HUES64 (cell line): ENCODE measurements at regions not wholly inside any gene's neighbourhood (a gene's known extent, or its start where the extent isn't known, plus 50 kb on each side); places are given as distances from the start of the nearest gene placed in this dataset.

Experiments
- H3K27ac ChIP-seq: 2 replicates; pipeline ENCODE4 v1.7.0; 2013; ENCODE audit warnings: low read depth, low read length, inconsistent platforms
- H3K27me3 ChIP-seq: 2 replicates; pipeline ENCODE4 v1.6.1; 2013; ENCODE audit warnings: mild to moderate bottlenecking, low read length; ENCODE audit not compliant: insufficient read depth
- H3K36me3 ChIP-seq: 2 replicates; pipeline ENCODE4 v1.6.1; 2013; ENCODE audit warnings: mild to moderate bottlenecking, low read length; ENCODE audit not compliant: insufficient read depth
- H3K4me1 ChIP-seq: 2 replicates; pipeline ENCODE4 v1.6.1; 2013; ENCODE audit warnings: mild to moderate bottlenecking, low read length, moderate library complexity; ENCODE audit not compliant: insufficient read depth
- H3K4me3 ChIP-seq: 2 replicates; pipeline ENCODE4 v1.5.1; 2013; ENCODE audit warnings: mild to moderate bottlenecking, low read length, moderate library complexity
- H3K9ac ChIP-seq: 2 replicates; pipeline ENCODE4 v1.6.1; 2013; ENCODE audit warnings: mild to moderate bottlenecking, low read depth, low read length
- H3K9me3 ChIP-seq: 2 replicates; pipeline ENCODE4 v1.6.1; 2013; ENCODE audit warnings: low read depth, low read length; ENCODE audit not compliant: insufficient read depth
- WGBS: fragments of 150-250, 120-280 bp; methylation state at CpG from one replicate; pipeline ENCODE4 v1.1.7; 2013; ENCODE audit warnings: missing lambda C conversion rate; 5-methylcytosine and 5-hydroxymethylcytosine counted together

GRCh38 chr2:173676647-173677046, 288.5 kb downstream of the SP3 start:
- WGBS = 90% methylated on average over 1 of the region's 1 CpG
- no peaks in the 10 kb centered on the region for H3K27me3 ChIP-seq
- no peaks in the 10 kb centered on the region for H3K4me1 ChIP-seq

GRCh38 chr2:173678186-173678585, 287.0 kb downstream of the SP3 start:
- no peaks in the 10 kb centered on the region for H3K9me3 ChIP-seq
- 92% methylated on average over 1 of the region's 1 CpG for WGBS
- no peak overlapping the region for H3K4me3 ChIP-seq
- H3K9ac ChIP-seq = no peak overlapping the region
- no peak overlapping the region for H3K27ac ChIP-seq
- H3K36me3 ChIP-seq = no peaks in the 10 kb centered on the region
- H3K27me3 ChIP-seq = no peaks in the 10 kb centered on the region
- H3K4me1 ChIP-seq = no peaks in the 10 kb centered on the region

More at GRCh38 chr2:173676647-173677046, 288.5 kb downstream of the SP3 start:
- Histone ChIP-seq H3K36me3 (no peaks in the 10 kb centered on the region), H3K4me3 (no peak overlapping the region), H3K27ac (no peak overlapping the region), H3K9ac (no peak overlapping the region), H3K9me3 (no peaks in the 10 kb centered on the region)

- Histone ChIP-seq H3K9ac (no peak overlapping the region), H3K4me3 (no peak overlapping the region), H3K4me1 (no peaks in the 10 kb centered on the region), H3K9me3 (no peaks in the 10 kb centered on the region), H3K27ac (no peak overlapping the region), H3K36me3 (no peaks in the 10 kb centered on the region), H3K27me3 (no peaks in the 10 kb centered on the region)
- 88% methylated on average over 3 of the region's 3 CpGs for WGBS
Observed at GRCh38 chr2:173680574-173680973, 284.6 kb downstream of the SP3 start.

- 94% methylated on average over 3 of the region's 4 CpGs for WGBS
- H3K36me3 ChIP-seq = no peaks in the 10 kb centered on the region
- H3K4me1 ChIP-seq = no peaks in the 10 kb centered on the region
Observed at GRCh38 chr2:173681881-173682650, 283.1 kb downstream of the SP3 start.

GRCh38 chr2:173684896-173685459, 280.2 kb downstream of the SP3 start:
- Histone ChIP-seq H3K27ac (no peak overlapping the region), H3K27me3 (no peaks in the 10 kb centered on the region), H3K36me3 (no peaks in the 10 kb centered on the region), H3K9ac (no peak overlapping the region), H3K9me3 (no peaks in the 10 kb centered on the region), H3K4me1 (no peaks in the 10 kb centered on the region), H3K4me3 (no peak overlapping the region)
- WGBS = 90% methylated on average over 6 of the region's 6 CpGs

More at GRCh38 chr2:173681881-173682650, 283.1 kb downstream of the SP3 start:
- Histone ChIP-seq H3K27ac (no peak overlapping the region), H3K4me3 (no peak overlapping the region), H3K27me3 (no peaks in the 10 kb centered on the region), H3K9me3 (no peaks in the 10 kb centered on the region), H3K9ac (no peak overlapping the region)

- Histone ChIP-seq H3K9ac (no peak overlapping the region), H3K4me1 (no peaks in the 10 kb centered on the region), H3K36me3 (no peaks in the 10 kb centered on the region), H3K9me3 (0 out of 2 replicates have a peak, but pooled peaks cover 4% of the 10 kb centered on the region), H3K27ac (no peak overlapping the region), H3K27me3 (no peaks in the 10 kb centered on the region), H3K4me3 (no peak overlapping the region)
Observed at GRCh38 chr2:173690349-173690748, 274.8 kb downstream of the SP3 start.

- no peaks in the 10 kb centered on the region for H3K36me3 ChIP-seq
- no peak overlapping the region for H3K9ac ChIP-seq
- no peak overlapping the region for H3K27ac ChIP-seq
- no peaks in the 10 kb centered on the region for H3K4me1 ChIP-seq
- 0 out of 2 replicates have a peak, but pooled peaks cover 4% of the 10 kb centered on the region for H3K9me3 ChIP-seq
- H3K4me3 ChIP-seq = no peak overlapping the region
- WGBS = 95% methylated on average over 3 of the region's 5 CpGs
- no peaks in the 10 kb centered on the region for H3K27me3 ChIP-seq
Observed at GRCh38 chr2:173692068-173692467, 273.1 kb downstream of the SP3 start.

GRCh38 chr2:173693044-173693589, 272.1 kb downstream of the SP3 start:
- H3K4me1 ChIP-seq = no peaks in the 10 kb centered on the region
- H3K4me3 ChIP-seq = no peak overlapping the region
- 0 out of 2 replicates have a peak, but pooled peaks cover 4% of the 10 kb centered on the region for H3K9me3 ChIP-seq
- no peak overlapping the region for H3K9ac ChIP-seq
- H3K27ac ChIP-seq = no peak overlapping the region
- WGBS = 94% methylated on average over 5 of the region's 5 CpGs
- peaks cover 4% of the 10 kb centered on the region; the same call in 1 of the 2 replicates for H3K36me3 ChIP-seq
- H3K27me3 ChIP-seq = no peaks in the 10 kb centered on the region

GRCh38 chr2:173696274-173696673, 268.9 kb downstream of the SP3 start:
- no peak overlapping the region for H3K27ac ChIP-seq
- H3K4me1 ChIP-seq = no peaks in the 10 kb centered on the region
- no peak overlapping the region for H3K4me3 ChIP-seq
- H3K36me3 ChIP-seq = peaks cover 10% of the 10 kb centered on the region; the same call in 1 of the 2 replicates
- WGBS = 96% methylated on average over 5 of the region's 5 CpGs
- H3K9me3 ChIP-seq = peaks cover 4% of the 10 kb centered on the region; the same call in 1 of the 2 replicates
- H3K9ac ChIP-seq = no peak overlapping the region
- no peaks in the 10 kb centered on the region for H3K27me3 ChIP-seq

- H3K9me3 ChIP-seq = peaks cover 4% of the 10 kb centered on the region; the same call in 1 of the 2 replicates
- no peaks in the 10 kb centered on the region for H3K4me1 ChIP-seq
- peaks cover 10% of the 10 kb centered on the region; the same call in 1 of the 2 replicates for H3K36me3 ChIP-seq
- 95% methylated on average over 1 of the region's 1 CpG for WGBS
- no peak overlapping the region for H3K27ac ChIP-seq
- H3K4me3 ChIP-seq = no peak overlapping the region
- no peaks in the 10 kb centered on the region for H3K27me3 ChIP-seq
- no peak overlapping the region for H3K9ac ChIP-seq
Observed at GRCh38 chr2:173697929-173698328, 267.2 kb downstream of the SP3 start.

- Histone ChIP-seq H3K9ac (no peak overlapping the region), H3K36me3 (no peaks in the 10 kb centered on the region), H3K27ac (no peak overlapping the region), H3K27me3 (no peaks in the 10 kb centered on the region), H3K9me3 (no peaks in the 10 kb centered on the region), H3K4me1 (peaks cover 6% of the 10 kb centered on the region; the same call in 1 of the 2 replicates), H3K4me3 (no peak overlapping the region)
- WGBS = 93% methylated on average over 4 of the region's 4 CpGs
Observed at GRCh38 chr2:173705656-173706055, 259.5 kb downstream of the SP3 start.
